DMS53 treated with DMSO at 0.1 percent for 48 hours (cell line): ENCODE measurements at regions not wholly inside any gene's neighbourhood (a gene's known extent, or its start where the extent isn't known, plus 50 kb on each side); places are given as distances from the start of the nearest gene placed in this dataset.
A peak's percentile ranks its signal among the peaks of the same experiment; 100 is the strongest.

Source experiments
- DNase-seq: peaks from one replicate; lab custom pipeline; 2025; ENCODE audit not compliant: unreplicated experiment; lab: John Stamatoyannopoulos, UW

- DNase-seq = no peak
These were observed 258.3 kb upstream of the ZPLD1 start for GRCh38 chr3:102176333-102177050.

DNA sequence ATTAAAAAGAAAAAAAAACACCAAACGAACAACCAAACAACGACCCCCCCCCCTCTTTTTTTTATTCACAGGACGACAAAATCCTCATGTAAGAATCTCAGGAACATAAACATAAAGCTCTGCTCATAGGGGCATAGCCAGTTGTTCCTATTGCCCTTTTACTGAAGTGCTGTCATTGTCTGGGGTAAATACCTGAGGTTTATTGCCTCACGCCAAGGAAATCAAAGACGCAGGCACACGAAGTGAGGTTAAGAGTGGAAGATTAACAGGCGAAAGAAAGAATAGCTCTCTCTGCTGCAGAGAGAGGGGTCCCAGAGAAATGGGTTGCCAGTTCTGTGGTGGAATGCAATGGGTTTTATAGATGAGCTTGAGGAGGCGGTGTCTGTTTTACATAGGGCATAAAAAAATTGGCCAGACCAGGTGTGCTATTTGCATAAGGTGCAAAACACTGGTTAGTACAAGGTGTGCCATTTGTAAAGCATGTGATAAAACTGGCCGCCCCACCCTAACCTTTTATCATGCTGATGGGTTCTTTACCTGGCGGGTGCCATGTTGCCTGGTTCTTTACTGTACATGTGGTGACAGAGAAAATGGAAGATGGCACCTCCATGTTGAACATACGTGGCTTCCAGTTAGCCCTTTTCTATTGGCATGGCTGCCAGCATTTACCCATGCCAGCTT is 257.6 kb upstream of the ZPLD1 start:
- no peak for DNase-seq

DNA sequence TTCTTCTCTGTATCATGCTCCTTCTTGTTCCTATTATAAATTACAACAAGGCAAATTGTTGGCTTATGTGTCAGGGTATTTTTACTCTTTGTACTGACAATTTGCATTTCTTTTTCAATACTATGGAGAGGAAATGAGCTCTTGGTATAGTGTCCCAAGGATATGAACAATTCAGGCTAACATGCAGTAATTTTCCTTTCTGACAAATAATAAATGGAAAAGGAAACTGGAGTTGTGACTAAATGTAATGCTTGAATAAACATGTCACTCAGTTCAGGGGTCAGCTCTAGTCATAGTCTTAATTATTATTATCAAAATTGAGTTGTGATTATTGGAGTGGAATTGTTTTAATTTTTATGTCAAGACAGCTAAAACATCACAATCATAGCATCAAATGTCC is 256.0 kb upstream of the ZPLD1 start:
- no peak for DNase-seq

- DNase-seq = peak; percentile 63
These were observed 255.3 kb upstream of the ZPLD1 start for GRCh38 chr3:102179326-102180177.

GRCh38 chr3:102180280-102180931 is 254.4 kb upstream of the ZPLD1 start:
- DNase-seq = peak; percentile 69

GRCh38 chr3:102181175-102181920 is 253.5 kb upstream of the ZPLD1 start:
- peak; percentile 17 for DNase-seq

- DNase-seq = peak; percentile 56
These were observed 252.7 kb upstream of the ZPLD1 start for GRCh38 chr3:102182162-102182561.

DNA sequence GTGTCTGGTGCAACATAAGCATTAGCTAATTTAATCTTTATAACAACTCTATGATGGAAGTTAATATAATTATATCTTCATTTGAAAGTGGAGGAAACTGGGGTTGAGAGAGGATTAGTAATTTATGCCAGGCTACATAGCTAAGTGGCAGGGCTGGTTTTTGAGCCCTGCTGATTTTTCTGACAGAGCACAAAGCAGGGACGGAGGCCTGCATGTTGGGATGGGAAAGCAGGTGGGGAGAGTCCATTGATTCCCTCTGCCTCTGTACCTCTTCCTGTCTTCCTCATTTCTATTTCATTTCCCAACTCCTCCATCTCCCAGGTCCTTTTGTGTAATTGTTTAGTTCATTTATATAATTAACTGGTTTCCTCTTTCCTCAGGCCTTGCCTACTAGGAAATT is 251.6 kb upstream of the ZPLD1 start:
- DNase-seq = no peak

DNA sequence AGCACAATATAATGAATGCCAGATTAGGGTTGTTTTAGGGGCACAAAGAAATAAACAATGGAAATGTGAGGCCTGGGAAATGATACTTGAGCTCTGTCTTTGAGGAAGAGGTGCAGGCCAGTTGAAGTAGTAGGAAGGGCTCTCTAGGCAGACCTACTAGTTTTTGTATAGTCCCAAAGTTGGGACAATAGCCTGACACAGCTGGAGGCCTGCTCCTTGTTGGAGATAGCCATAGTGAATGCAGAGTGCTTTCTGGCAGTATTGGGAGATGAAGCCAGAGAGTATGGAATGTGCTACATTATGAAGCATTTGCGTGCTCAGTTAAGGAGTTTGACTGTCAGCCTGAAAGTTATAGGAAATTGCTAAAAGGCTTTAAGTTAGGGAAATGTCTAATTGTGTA is 251.2 kb upstream of the ZPLD1 start:
- no peak for DNase-seq

DNA sequence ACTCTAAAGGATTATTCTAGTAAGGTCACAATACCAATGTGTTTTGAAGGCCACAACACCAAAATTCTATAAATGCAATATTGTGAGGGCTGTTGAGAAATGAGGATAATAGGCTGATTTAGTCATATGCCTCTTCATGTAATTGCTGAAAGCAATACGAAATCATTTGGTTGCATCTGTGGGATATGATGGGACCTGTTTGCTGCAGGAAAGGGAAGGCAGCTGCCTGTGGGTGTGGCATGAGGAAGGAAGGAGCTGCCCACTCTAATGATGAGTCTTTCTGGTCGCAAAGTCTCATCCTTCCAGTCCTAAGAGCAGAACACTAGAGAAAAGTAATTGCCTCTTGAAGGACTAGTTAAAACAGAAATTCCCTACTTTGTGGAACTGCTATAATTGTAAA is 245.3 kb upstream of the ZPLD1 start:
- no peak for DNase-seq

GRCh38 chr3:102189956-102190723 is 244.7 kb upstream of the ZPLD1 start:
- DNase-seq = no peak

- peak; percentile 28 for DNase-seq
These were observed 242.2 kb upstream of the ZPLD1 start for GRCh38 chr3:102192575-102192974.

DNA sequence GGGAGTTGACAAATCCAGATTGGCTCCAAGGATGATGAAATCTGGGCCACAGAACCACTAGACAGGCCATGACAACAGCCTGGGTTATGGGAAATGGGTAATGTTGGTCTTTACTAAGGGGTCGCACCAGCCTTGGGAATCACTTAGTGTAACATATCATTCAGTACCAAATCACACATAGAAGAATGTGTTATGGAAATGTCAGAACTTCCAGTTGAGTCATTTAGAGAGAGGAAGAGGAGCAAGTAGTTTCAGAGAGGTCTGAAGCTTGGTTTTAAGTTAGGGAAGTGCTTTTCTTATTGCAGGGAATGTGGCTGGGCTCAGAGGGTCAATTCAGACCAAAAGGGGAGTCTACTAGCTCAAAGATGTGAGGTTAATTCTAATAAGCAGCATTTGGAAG is 241.6 kb upstream of the ZPLD1 start:
- no peak for DNase-seq

DNA sequence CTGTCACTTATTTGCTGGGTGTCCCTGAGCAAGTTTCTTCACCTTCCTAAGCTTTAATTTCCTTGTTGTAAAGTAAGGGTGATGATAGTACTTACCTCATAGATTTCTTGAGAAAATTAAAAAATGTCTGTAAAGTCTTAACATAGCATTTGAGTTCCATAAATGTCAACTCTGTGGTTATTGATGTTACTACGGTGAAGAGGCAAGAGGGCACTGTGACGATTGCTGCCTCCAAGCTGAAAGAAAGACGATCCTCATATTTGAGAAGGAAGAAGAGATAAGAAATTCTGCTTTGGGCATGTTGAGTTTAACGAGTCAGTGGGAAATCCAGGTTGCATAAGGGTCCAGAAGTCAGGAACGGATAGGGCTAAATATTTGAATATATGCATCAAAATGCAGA is 240.8 kb upstream of the ZPLD1 start:
- DNase-seq = no peak

DNA sequence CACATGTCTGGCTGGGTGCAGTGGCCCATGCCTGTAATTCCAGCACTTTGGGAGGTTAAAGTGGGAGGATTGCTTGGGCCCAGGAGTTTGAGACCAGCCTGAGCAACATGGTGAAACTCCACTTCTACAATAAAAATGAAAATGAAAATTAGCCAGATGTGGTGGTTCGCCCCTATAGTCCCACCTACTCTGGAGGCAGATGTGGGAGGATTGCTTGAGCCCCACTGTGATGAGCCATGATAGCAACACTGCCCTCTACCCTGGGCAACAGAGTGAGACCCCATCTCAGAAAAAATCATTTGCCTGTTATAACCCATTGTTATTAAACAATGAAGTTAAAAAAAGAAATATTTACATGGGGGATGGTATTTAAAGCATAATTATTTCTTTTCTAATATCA is 240.1 kb upstream of the ZPLD1 start:
- DNase-seq = no peak

DNA sequence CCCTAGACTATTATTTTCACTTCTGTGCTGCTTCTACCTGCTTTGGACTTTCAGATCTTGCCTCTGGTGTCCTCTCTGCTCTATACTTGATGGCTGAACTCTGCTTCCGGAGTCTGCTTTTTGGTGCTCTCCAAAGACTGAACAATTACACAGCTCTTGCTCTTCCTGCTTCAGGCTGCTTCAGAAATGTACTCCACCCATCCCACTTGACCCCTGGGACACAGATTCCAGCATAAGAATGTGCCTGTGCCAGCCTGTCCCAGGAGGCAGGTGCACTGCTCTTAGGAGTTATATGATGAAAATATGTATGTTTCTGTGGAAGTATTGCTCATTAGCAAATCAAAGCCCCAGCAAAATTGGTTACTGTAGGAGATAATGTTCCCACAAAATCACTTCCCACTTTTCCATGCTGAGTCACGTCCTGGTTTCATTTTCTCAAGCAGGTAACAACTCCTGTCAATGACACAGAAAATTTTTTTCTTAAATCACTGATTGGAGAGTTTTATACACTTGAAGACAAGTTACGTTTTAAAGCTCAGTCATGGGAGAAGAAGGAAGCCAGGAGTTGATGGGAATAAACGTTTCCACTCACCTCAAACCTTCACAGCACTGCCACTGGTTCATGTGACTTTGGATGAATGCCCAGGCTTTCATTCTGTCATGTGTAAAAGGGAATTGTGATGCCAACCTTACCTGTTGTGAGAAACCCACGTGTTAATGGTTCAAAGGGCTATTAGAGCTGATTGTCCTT is 239.4 kb upstream of the ZPLD1 start:
- peak; percentile 28 for DNase-seq

DNA sequence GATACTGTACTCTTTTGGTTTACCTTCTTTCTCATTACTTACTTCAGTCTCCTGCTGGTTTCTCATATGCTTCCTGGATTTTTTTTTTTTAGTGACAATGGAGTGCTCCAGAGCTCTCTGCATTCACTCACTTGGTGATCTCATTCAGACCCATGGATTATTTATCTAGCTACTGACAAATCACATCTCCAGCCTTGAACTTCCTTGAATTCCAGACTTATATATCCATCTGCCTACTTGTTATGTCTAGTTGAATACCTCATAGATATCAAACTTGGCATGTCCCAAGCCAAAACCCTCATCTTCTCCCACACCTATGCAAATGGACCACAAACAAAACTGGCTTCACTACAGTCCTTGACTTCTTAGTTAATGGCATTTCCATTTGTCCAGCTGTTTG is 234.7 kb upstream of the ZPLD1 start:
- peak; percentile 11 for DNase-seq

GRCh38 chr3:102200560-102200959 is 234.3 kb upstream of the ZPLD1 start:
- no peak for DNase-seq

- no peak for DNase-seq
These were observed 229.2 kb upstream of the ZPLD1 start for GRCh38 chr3:102205647-102206046.
